K562 (cell line): ENCODE measurements at regions not wholly inside any gene's neighbourhood (a gene's known extent, or its start where the extent isn't known, plus 50 kb on each side); places are given as distances from the start of the nearest gene placed in this dataset.

Source experiments
- ATAC-seq: fragments of 200-7000 bp; cut with Tn5 transposase; 3 replicates; pipeline ENCODE4 v1.9.1; 2020; ENCODE audit warnings: moderate library complexity
- BruUV-seq: library from RNA; stranded (reverse); fragments of 400-500 nt; replicated peaks from 2 replicates; lab custom pipeline; 2021; lab: Mats Ljungman, UMichigan
- CTCF ChIA-PET: fragments of 300-600 bp; formaldehyde crosslinking; extraction: SDS; loops from one replicate; lab custom pipeline; 2021; ENCODE audit warnings: low intra/inter-chr PET ratio; lab: Yijun Ruan, JAX
- POLR2A ChIA-PET: fragments of 300-600, 350-650 bp; sonication (Branson Sonifier 250); formaldehyde crosslinking; extraction: SDS; loops from one replicate; lab custom pipeline; 2021; ENCODE audit warnings: antibody characterized with exemption, inconsistent platforms; lab: Yijun Ruan, JAX
- DNase-seq, 4 experiments: peaks; one replicate each; pipeline versions ENCODE4 v3.0.0 to v3.0.0-alpha.2; 2011 to 2018; ENCODE audit warnings: low spot score in 3 of 4, mixed read lengths in 3 of 4; ENCODE audit errors: extremely low read depth in 1 of 4
- FAIRE-seq: peaks from 2 replicates; lab custom pipeline; 2011; peaks lifted over from hg19 to GRCh38; lab: Jason Lieb, UNC
- H2AFZ ChIP-seq: 2 replicates; pipeline ENCODE4 v1.6.0; 2011; ENCODE audit warnings: low read depth, low read length, control low read depth, inconsistent platforms
- H3K27ac ChIP-seq: fragments of 200-600 bp; 3 replicates; pipeline ENCODE4 v1.8.0; 2011; ENCODE audit warnings: low read depth, mild to moderate bottlenecking, control low read depth, inconsistent platforms, low read length, moderate library complexity, mixed read lengths; ENCODE audit errors: extremely low read depth
- H3K27me3 ChIP-seq, 2 experiments: fragments of 300-600 bp in 1 of 2; 2 replicates in 1 of 2; 3 replicates in 1 of 2; pipeline versions ENCODE4 v1.6.0 to v1.8.0; 2011; ENCODE audit warnings: inconsistent platforms in 2 of 2, low read length in 2 of 2, mild to moderate bottlenecking in 1 of 2, mixed read lengths in 1 of 2, moderate library complexity in 1 of 2; ENCODE audit not compliant: control insufficient read depth in 2 of 2, insufficient read depth in 2 of 2
- H3K36me3 ChIP-seq: fragments of 300-600 bp; 3 replicates; pipeline ENCODE4 v1.8.0; 2011; ENCODE audit warnings: mild to moderate bottlenecking, low read length, inconsistent platforms; ENCODE audit not compliant: control insufficient read depth, insufficient read depth
- H3K4me1 ChIP-seq, 2 experiments: fragments of 200-600 bp in 1 of 2; replicated peaks in 1 of 2; 2 replicates in 1 of 2; 3 replicates in 1 of 2; pipeline versions ENCODE4 v1.5.1 to v1.8.0; 2011; ENCODE audit warnings: inconsistent platforms in 2 of 2, low read length in 2 of 2, mild to moderate bottlenecking in 1 of 2, mixed read lengths in 1 of 2, moderate library complexity in 1 of 2; ENCODE audit not compliant: control insufficient read depth in 2 of 2, insufficient read depth in 2 of 2
- H3K4me2 ChIP-seq: 2 replicates; pipeline ENCODE4 v1.6.1; 2011; ENCODE audit warnings: low read length, control low read depth, inconsistent platforms, mixed read lengths; ENCODE audit not compliant: insufficient read depth
- H3K4me3 ChIP-seq: fragments of 200-600 bp; sonication (generic), shearing (Covaris generic); 2 replicates; pipeline ENCODE4 v1.5.1; 2016; ENCODE audit warnings: control low read depth, inconsistent platforms
- H3K79me2 ChIP-seq: fragments of 200-600 bp; 3 replicates; pipeline ENCODE4 v1.8.0; 2011; ENCODE audit warnings: low read length, inconsistent platforms; ENCODE audit not compliant: control insufficient read depth, insufficient read depth
- H3K9ac ChIP-seq, 2 experiments: 2 replicates each; pipeline versions ENCODE4 v1.6.0 to v1.6.1; 2011; ENCODE audit warnings: low read depth in 2 of 2, low read length in 2 of 2, control low read depth in 1 of 2, inconsistent platforms in 1 of 2, mild to moderate bottlenecking in 1 of 2, mixed read lengths in 1 of 2; ENCODE audit not compliant: insufficient read depth in 1 of 2
- H3K9me1 ChIP-seq: one replicate; pipeline ENCODE4 v1.6.0; 2011; ENCODE audit warnings: inconsistent platforms, mild to moderate bottlenecking, low read length, moderate library complexity; ENCODE audit not compliant: control insufficient read depth, insufficient read depth
- H3K9me3 ChIP-seq: replicated peaks from 2 replicates; pipeline ENCODE4 v1.5.1; 2011; ENCODE audit warnings: low read depth, low read length, inconsistent platforms; ENCODE audit not compliant: control insufficient read depth, insufficient read depth
- H4K20me1 ChIP-seq: replicated peaks from 2 replicates; pipeline ENCODE4 v1.6.1; 2011; ENCODE audit warnings: low read length, inconsistent platforms, mixed read lengths; ENCODE audit not compliant: control insufficient read depth, insufficient read depth
- CHD4 ChIP-seq: fragments of 200-600 bp; sonication (generic); IDR thresholded peaks from 3 replicates; pipeline ENCODE4 v1.6.1; 2012; ENCODE audit warnings: low read depth, mild to moderate bottlenecking, mixed read lengths, low read length, inconsistent platforms; ENCODE audit not compliant: insufficient read depth, insufficient replicate concordance, poor library complexity, severe bottlenecking
- MEF2D ChIP-seq: conservative IDR thresholded peaks from 2 replicates; pipeline ENCODE4 v1.6.1; 2016; ENCODE audit warnings: low read depth, missing genetic modification characterization, missing compliant biosample characterization
- SP1 ChIP-seq: sonication (generic); formaldehyde crosslinking; IDR thresholded peaks from 2 replicates; pipeline ENCODE4 v1.8.1; 2022; ENCODE audit warnings: mild to moderate bottlenecking, missing genetic modification reagents
- SREBF1 ChIP-seq: fragments of 150-350 bp; IDR thresholded peaks from 2 replicates; pipeline ENCODE4 v1.6.1; 2014; ENCODE audit warnings: antibody characterized with exemption, low read depth, low read length, borderline replicate concordance
- ZEB2 ChIP-seq: fragments of 450-650 bp; IDR thresholded peaks from 2 replicates; pipeline ENCODE4 v1.6.1; 2016
- ZNF507 ChIP-seq: conservative IDR thresholded peaks from 2 replicates; pipeline ENCODE4 v1.6.1; 2017; ENCODE audit warnings: missing genetic modification characterization, missing compliant biosample characterization
- WGBS: fragments of 100-300 bp; shearing (Covaris generic); methylation state at CpG from one replicate; pipeline ENCODE4 v1.1.6; 2016; ENCODE audit warnings: low coverage, mixed read lengths; ENCODE audit not compliant: insufficient coverage; ENCODE audit errors: missing lambda C conversion rate; 5-methylcytosine and 5-hydroxymethylcytosine counted together
- in situ Hi-C: fragments of 300-500 bp; cut with MboI; formaldehyde crosslinking; loops from 4 replicates; pipeline ENCODE4 v1.15.0; 2018; ENCODE audit warnings: inconsistent platforms, mixed read lengths
- intact Hi-C: fragments of 100-400 bp; cut with micrococcal nuclease; formaldehyde crosslinking; loops from 2 replicates; pipeline ENCODE4 v1.14.2; 2022
- TF ChIP-seq, protein P1 (sequence below), 2 experiments: fragments of 450-650 bp in 1 of 2; sonication (generic) in 1 of 2; formaldehyde crosslinking; conservative IDR thresholded peaks; 2 replicates each; pipeline versions ENCODE4 v1.4.0 to v1.8.1; 2020 to 2022; ENCODE audit warnings: mild to moderate bottlenecking in 1 of 2, missing genetic modification reagents in 1 of 2
- TF ChIP-seq, protein P2 (sequence below): fragments of 450-650 bp; formaldehyde crosslinking; IDR thresholded peaks from 2 replicates; pipeline ENCODE4 v1.4.0; 2020; ENCODE audit warnings: mild to moderate bottlenecking, moderate library complexity

DNA sequence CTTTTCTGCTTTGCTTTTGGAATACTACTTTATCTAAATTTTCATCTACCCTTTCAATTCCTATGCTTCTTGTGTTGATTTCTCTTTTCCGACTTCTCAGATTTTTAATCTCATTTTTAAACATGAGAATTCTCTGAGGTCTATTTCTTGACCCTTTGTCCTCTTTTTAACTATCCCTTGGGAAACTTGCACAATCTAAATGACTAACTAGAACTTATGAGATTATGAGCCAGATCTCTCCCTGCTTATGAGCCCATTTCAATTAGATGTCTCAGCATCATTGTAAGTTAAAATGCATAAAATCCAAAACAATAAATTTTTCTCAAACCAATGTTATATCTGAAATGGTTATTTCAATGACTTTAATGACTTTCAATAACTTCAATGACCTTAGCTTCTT lies 296.9 kb upstream of the AGTR1 start (continued):
- TF ChIP-seq SP1 (CRISPR knock-in tag): no peak
- TF ChIP-seq ZEB2: no peak
- TF ChIP-seq, all 486 proteins: peak for 0

DNA sequence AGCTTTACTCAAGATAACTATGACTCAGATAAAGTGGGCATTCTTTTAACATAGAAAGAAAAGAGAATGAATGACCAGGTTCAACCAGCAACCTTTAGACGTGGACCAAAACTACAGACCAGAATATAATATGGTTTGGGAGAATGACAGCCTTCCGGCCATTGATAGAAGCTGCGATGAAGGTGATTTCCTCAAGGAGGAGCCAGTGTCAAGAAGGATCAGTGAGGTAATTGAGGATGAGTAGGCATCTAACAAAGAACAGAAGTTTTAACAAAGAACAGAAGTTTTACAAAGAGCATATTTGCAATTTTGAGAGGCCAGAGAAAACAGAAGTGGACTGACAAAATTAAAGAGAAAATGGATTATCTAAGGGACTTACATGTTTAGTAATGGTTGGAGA lies 289.0 kb upstream of the AGTR1 start:
- TF ChIP-seq MEF2D (no peak), ZNF507 (no peak), CHD4 (no peak), SREBF1 (no peak)
- TF ChIP-seq, protein P1, sequence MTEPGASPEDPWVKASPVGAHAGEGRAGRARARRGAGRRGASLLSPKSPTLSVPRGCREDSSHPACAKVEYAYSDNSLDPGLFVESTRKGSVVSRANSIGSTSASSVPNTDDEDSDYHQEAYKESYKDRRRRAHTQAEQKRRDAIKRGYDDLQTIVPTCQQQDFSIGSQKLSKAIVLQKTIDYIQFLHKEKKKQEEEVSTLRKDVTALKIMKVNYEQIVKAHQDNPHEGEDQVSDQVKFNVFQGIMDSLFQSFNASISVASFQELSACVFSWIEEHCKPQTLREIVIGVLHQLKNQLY (CRISPR knock-in tag; conservative IDR thresholded peaks at IDR 0.05): no peak
- TF ChIP-seq, protein P2, sequence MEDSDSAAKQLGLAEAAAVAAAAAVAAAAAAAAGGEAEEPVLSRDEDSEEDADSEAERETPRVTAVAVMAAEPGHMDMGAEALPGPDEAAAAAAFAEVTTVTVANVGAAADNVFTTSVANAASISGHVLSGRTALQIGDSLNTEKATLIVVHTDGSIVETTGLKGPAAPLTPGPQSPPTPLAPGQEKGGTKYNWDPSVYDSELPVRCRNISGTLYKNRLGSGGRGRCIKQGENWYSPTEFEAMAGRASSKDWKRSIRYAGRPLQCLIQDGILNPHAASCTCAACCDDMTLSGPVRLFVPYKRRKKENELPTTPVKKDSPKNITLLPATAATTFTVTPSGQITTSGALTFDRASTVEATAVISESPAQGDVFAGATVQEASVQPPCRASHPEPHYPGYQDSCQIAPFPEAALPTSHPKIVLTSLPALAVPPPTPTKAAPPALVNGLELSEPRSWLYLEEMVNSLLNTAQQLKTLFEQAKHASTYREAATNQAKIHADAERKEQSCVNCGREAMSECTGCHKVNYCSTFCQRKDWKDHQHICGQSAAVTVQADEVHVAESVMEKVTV (CRISPR knock-in tag): no peak
- DNase-seq (no peak), ATAC-seq (no peak), FAIRE-seq (no peak)
- Histone ChIP-seq H3K4me1 (no peaks in the 10 kb centered on the region), H3K36me3 (no peaks in the 10 kb centered on the region), H3K9me3 (no peaks in the 10 kb centered on the region), H3K4me3 (no peak overlapping the region), H2AFZ (no peak overlapping the region), H3K27ac (no peak overlapping the region), H3K79me2 (no peaks in the 10 kb centered on the region), H3K9me1 (no peaks in the 10 kb centered on the region), H3K9ac (no peak overlapping the region), H4K20me1 (no peaks in the 10 kb centered on the region), H3K4me2 (no peak overlapping the region), H3K27me3 (no peaks in the 10 kb centered on the region)
- no TSS peak for BruUV-seq
- WGBS: 0% methylated on average over 3 of the region's 3 CpGs
- intact Hi-C loops (no loop called here), in situ Hi-C loops (no loop called here)
- ChIA-PET POLR2A (no interaction called here), CTCF (no interaction called here)
